ACC112 (cell line): ENCODE measurements at regions not wholly inside any gene's neighbourhood (a gene's known extent, or its start where the extent isn't known, plus 50 kb on each side); places are given as distances from the start of the nearest gene placed in this dataset.

ENCODE experiments used
- H2AFZ ChIP-seq: fragments of 200-600 bp; sonication (generic); one replicate; pipeline ENCODE4 v1.6.0; 2017; ENCODE audit warnings: antibody characterized with exemption, low read length; ENCODE audit not compliant: unreplicated experiment
- H3K27ac ChIP-seq: fragments of 200-600 bp; sonication (generic); 2 replicates; pipeline ENCODE4 v1.5.1; 2014; ENCODE audit warnings: low read depth, mild to moderate bottlenecking, antibody characterized with exemption, low read length, moderate library complexity
- H3K27me3 ChIP-seq: fragments of 200-600 bp; sonication (generic); 2 replicates; pipeline ENCODE4 v1.6.1; 2014; ENCODE audit warnings: mild to moderate bottlenecking, antibody characterized with exemption, low read length, moderate library complexity, mixed read lengths; ENCODE audit not compliant: insufficient read depth
- H3K36me3 ChIP-seq: fragments of 200-600 bp; sonication (generic); 2 replicates; pipeline ENCODE4 v1.6.1; 2016; ENCODE audit warnings: mild to moderate bottlenecking, antibody characterized with exemption, low read length, moderate library complexity, mixed read lengths; ENCODE audit not compliant: insufficient read depth
- H3K4me1 ChIP-seq: fragments of 200-600 bp; sonication (generic); one replicate; pipeline ENCODE4 v1.6.1; 2016; ENCODE audit warnings: low read length, mixed read lengths; ENCODE audit not compliant: insufficient read depth, unreplicated experiment, control insufficient read depth
- H3K4me3 ChIP-seq: fragments of 200-600 bp; sonication (generic); 2 replicates; pipeline ENCODE4 v1.5.1; 2014; ENCODE audit warnings: mild to moderate bottlenecking, low read depth, low read length
- H3K79me2 ChIP-seq: fragments of 200-600 bp; sonication (generic); one replicate; pipeline ENCODE4 v1.6.0; 2016; ENCODE audit warnings: low read length; ENCODE audit not compliant: control insufficient read depth, unreplicated experiment, insufficient read depth

GRCh38 chr10:101301111-101301731 is 52.7 kb upstream of the BTRC start:
- Histone ChIP-seq H2AFZ (no peak overlapping the region), H3K27ac (no peak overlapping the region), H3K36me3 (no peaks in the 10 kb centered on the region), H3K79me2 (no peaks in the 10 kb centered on the region), H3K27me3 (peaks cover 62% of the 10 kb centered on the region), H3K4me3 (no peak overlapping the region), H3K4me1 (no peaks in the 10 kb centered on the region)

- H3K36me3 ChIP-seq, result no peaks in the 10 kb centered on the region
- no peaks in the 10 kb centered on the region for H3K79me2 ChIP-seq
- H2AFZ ChIP-seq, result no peak overlapping the region
- H3K4me3 ChIP-seq, result no peak overlapping the region
- H3K4me1 ChIP-seq, result no peaks in the 10 kb centered on the region
- no peak overlapping the region for H3K27ac ChIP-seq
- peaks cover 74% of the 10 kb centered on the region for H3K27me3 ChIP-seq
These were observed 50.8 kb upstream of the BTRC start for GRCh38 chr10:101303087-101303703.
